ENCODE measurements at regions not wholly inside any gene's neighbourhood (a gene's known extent, or its start where the extent isn't known, plus 50 kb on each side); places are given as distances from the start of the nearest gene placed in this dataset.
"Not testable (repeated sequence)": the region's sequence is repeated elsewhere in the genome, so short reads cannot be mapped to it uniquely, and the experiment has no call there.

GRCh38 chr5:106633825-106634224, 1036.9 kb downstream of the EFNA5 start:
- H3K27ac ChIP-seq (ENCODE audit: low read depth in 1 of 2, low read length in 2 of 2): no peak overlapping the region
- no peak overlapping the region for H3K4me3 ChIP-seq (ENCODE audit: low read length in 2 of 2)
- ATAC-seq (ENCODE audit: low FRiP score) (no peak), DNase-seq (no peak)
- H3K4me1 ChIP-seq (ENCODE audit: control insufficient read depth in 1 of 2, insufficient read depth in 2 of 2, low read length in 2 of 2): no peaks in the 10 kb centered on the region
- intact Hi-C loops (cut with DNase I): no loop called here
- no peaks in the 10 kb centered on the region for H3K9me3 ChIP-seq (ENCODE audit: control insufficient read depth, low read length)
- H3K27me3 ChIP-seq (ENCODE audit: control insufficient read depth in 1 of 2, insufficient read depth in 2 of 2, low read length in 1 of 2): no peaks in the 10 kb centered on the region
- no peaks in the 10 kb centered on the region for H3K36me3 ChIP-seq (ENCODE audit: control insufficient read depth in 1 of 2, insufficient read depth in 2 of 2, low read length in 1 of 2)

GRCh38 chr5:106628456-106628855, 1042.3 kb downstream of the EFNA5 start:
- 97 to 99% methylated on average over 17 of the region's 17 CpGs for WGBS, 2 donors
- H3K27me3 ChIP-seq (ENCODE audit: control insufficient read depth in 1 of 2, insufficient read depth in 2 of 2, low read length in 1 of 2); DNase-seq; H3K4me1 ChIP-seq (ENCODE audit: control insufficient read depth in 1 of 2, insufficient read depth in 2 of 2, low read length in 2 of 2); H3K27ac ChIP-seq (ENCODE audit: low read depth in 1 of 2, low read length in 2 of 2); H3K36me3 ChIP-seq (ENCODE audit: control insufficient read depth in 1 of 2, insufficient read depth in 2 of 2, low read length in 1 of 2); H3K9me3 ChIP-seq (ENCODE audit: control insufficient read depth, low read length); intact Hi-C loops (cut with DNase I); H3K4me3 ChIP-seq (ENCODE audit: low read length in 2 of 2); ATAC-seq (ENCODE audit: low FRiP score): not testable (repeated sequence)

GRCh38 chr5:106610041-106610440, 1060.7 kb downstream of the EFNA5 start:
- Histone ChIP-seq H3K4me1 (ENCODE audit: control insufficient read depth in 1 of 2, insufficient read depth in 2 of 2, low read length in 2 of 2) (no peaks in the 10 kb centered on the region), H3K4me3 (ENCODE audit: low read length in 2 of 2) (no peak overlapping the region), H3K9me3 (ENCODE audit: control insufficient read depth, low read length) (no peaks in the 10 kb centered on the region), H3K27me3 (ENCODE audit: control insufficient read depth in 1 of 2, insufficient read depth in 2 of 2, low read length in 1 of 2) (no peaks in the 10 kb centered on the region), H3K36me3 (ENCODE audit: control insufficient read depth in 1 of 2, insufficient read depth in 2 of 2, low read length in 1 of 2) (no peaks in the 10 kb centered on the region), H3K27ac (ENCODE audit: low read depth in 1 of 2, low read length in 2 of 2) (no peak overlapping the region)
- WGBS, 2 donors: 84 to 87% methylated on average over 3 of the region's 3 CpGs
- intact Hi-C loops (cut with DNase I): no loop called here
- no peak for ATAC-seq (ENCODE audit: low FRiP score)
- DNase-seq: no peak

- Histone ChIP-seq H3K36me3 (ENCODE audit: control insufficient read depth in 1 of 2, insufficient read depth in 2 of 2, low read length in 1 of 2) (no peaks in the 10 kb centered on the region), H3K27ac (ENCODE audit: low read depth in 1 of 2, low read length in 2 of 2) (no peak overlapping the region), H3K4me1 (ENCODE audit: control insufficient read depth in 1 of 2, insufficient read depth in 2 of 2, low read length in 2 of 2) (no peaks in the 10 kb centered on the region), H3K27me3 (ENCODE audit: control insufficient read depth in 1 of 2, insufficient read depth in 2 of 2, low read length in 1 of 2) (no peaks in the 10 kb centered on the region), H3K4me3 (ENCODE audit: low read length in 2 of 2) (no peak overlapping the region), H3K9me3 (ENCODE audit: control insufficient read depth, low read length) (no peaks in the 10 kb centered on the region)
- no peak for ATAC-seq (ENCODE audit: low FRiP score)
- intact Hi-C loops (cut with DNase I): no loop called here
- no peak for DNase-seq
- 78 to 88% methylated on average over 6 of the region's 6 CpGs for WGBS, 2 donors
Observed at GRCh38 chr5:106601620-106602019, 1069.1 kb downstream of the EFNA5 start.

GRCh38 chr5:106600803-106601202, 1069.9 kb downstream of the EFNA5 start:
- 68 to 73% methylated on average over 1 of the region's 1 CpG for WGBS, 2 donors
- ATAC-seq (ENCODE audit: low FRiP score) (no peak), DNase-seq (no peak)
- no peaks in the 10 kb centered on the region for H3K27me3 ChIP-seq (ENCODE audit: control insufficient read depth in 1 of 2, insufficient read depth in 2 of 2, low read length in 1 of 2)
- no peak overlapping the region for H3K4me3 ChIP-seq (ENCODE audit: low read length in 2 of 2)
- no peaks in the 10 kb centered on the region for H3K9me3 ChIP-seq (ENCODE audit: control insufficient read depth, low read length)
- H3K36me3 ChIP-seq (ENCODE audit: control insufficient read depth in 1 of 2, insufficient read depth in 2 of 2, low read length in 1 of 2): no peaks in the 10 kb centered on the region
- H3K27ac ChIP-seq (ENCODE audit: low read depth in 1 of 2, low read length in 2 of 2): no peak overlapping the region
- intact Hi-C loops (cut with DNase I): no loop called here
- H3K4me1 ChIP-seq (ENCODE audit: control insufficient read depth in 1 of 2, insufficient read depth in 2 of 2, low read length in 2 of 2): no peaks in the 10 kb centered on the region

- no peak for ATAC-seq (ENCODE audit: low FRiP score)
- H3K27me3 ChIP-seq (ENCODE audit: control insufficient read depth in 1 of 2, insufficient read depth in 2 of 2, low read length in 1 of 2): no peaks in the 10 kb centered on the region
- H3K27ac ChIP-seq (ENCODE audit: low read depth in 1 of 2, low read length in 2 of 2): no peak overlapping the region
- no peaks in the 10 kb centered on the region for H3K4me1 ChIP-seq (ENCODE audit: control insufficient read depth in 1 of 2, insufficient read depth in 2 of 2, low read length in 2 of 2)
- H3K9me3 ChIP-seq (ENCODE audit: control insufficient read depth, low read length): no peaks in the 10 kb centered on the region
- H3K4me3 ChIP-seq (ENCODE audit: low read length in 2 of 2): no peak overlapping the region
- intact Hi-C loops (cut with DNase I): no loop called here
- 94 to 100% methylated on average over 2 of the region's 2 CpGs for WGBS, 2 donors
- DNase-seq: no peak
- H3K36me3 ChIP-seq (ENCODE audit: control insufficient read depth in 1 of 2, insufficient read depth in 2 of 2, low read length in 1 of 2): no peaks in the 10 kb centered on the region
Observed at GRCh38 chr5:106595864-106596263, 1074.9 kb downstream of the EFNA5 start.

DNA sequence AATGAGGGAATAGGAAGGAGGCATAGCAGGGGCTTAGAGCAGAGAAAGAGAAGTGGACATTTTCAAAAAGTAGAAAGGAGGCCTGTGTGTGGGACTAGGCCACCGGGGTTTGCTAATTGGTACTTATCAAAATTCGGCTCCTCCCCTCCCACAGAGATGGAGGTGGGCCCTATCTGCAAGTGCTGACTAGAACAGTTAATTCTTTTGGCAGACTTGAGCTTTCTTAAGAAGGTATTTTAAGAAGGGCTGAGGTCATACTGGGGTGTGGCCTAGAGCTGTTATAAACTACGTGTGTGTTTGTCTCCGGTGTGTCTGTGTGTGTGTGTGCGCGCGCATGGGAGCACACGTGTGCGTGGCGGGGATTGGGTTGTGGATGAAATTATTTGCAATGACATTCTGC, 1086.5 kb downstream of the EFNA5 start:
- Histone ChIP-seq H3K9me3 (ENCODE audit: control insufficient read depth, low read length) (no peaks in the 10 kb centered on the region), H3K27me3 (ENCODE audit: control insufficient read depth in 1 of 2, insufficient read depth in 2 of 2, low read length in 1 of 2) (no peaks in the 10 kb centered on the region), H3K4me3 (ENCODE audit: low read length in 2 of 2) (no peak overlapping the region), H3K36me3 (ENCODE audit: control insufficient read depth in 1 of 2, insufficient read depth in 2 of 2, low read length in 1 of 2) (no peaks in the 10 kb centered on the region), H3K4me1 (ENCODE audit: control insufficient read depth in 1 of 2, insufficient read depth in 2 of 2, low read length in 2 of 2) (no peaks in the 10 kb centered on the region), H3K27ac (ENCODE audit: low read depth in 1 of 2, low read length in 2 of 2) (no peak overlapping the region)
- no peak for DNase-seq
- WGBS, 2 donors: 56 to 61% methylated on average over 10 of the region's 10 CpGs
- no peak for ATAC-seq (ENCODE audit: low FRiP score)
- intact Hi-C loops (cut with DNase I): no loop called here

DNA sequence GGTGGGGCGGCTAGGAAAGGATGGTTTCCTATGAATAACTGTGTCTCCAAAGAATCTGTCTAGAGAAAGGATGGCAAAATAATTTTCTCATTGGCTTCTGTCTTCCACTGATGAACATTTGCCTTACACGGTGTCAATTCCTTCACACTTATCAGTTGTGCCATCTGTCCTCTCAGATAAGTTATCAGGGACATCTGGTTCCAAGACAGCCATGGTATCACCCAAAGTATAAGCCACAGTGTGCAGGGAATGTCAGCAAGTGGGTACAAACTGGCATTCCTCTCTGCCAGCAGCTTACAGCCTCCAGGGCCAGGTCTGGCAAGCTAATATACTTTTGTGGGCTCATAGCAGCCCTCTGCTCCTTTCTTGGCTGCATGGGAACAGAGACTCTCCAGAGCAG, 1092.0 kb downstream of the EFNA5 start:
- WGBS, 2 donors: 91 to 94% methylated on average over 2 of the region's 2 CpGs
- H3K27ac ChIP-seq (ENCODE audit: low read depth in 1 of 2, low read length in 2 of 2): no peak overlapping the region
- DNase-seq: no peak
- intact Hi-C loops (cut with DNase I): no loop called here
- no peaks in the 10 kb centered on the region for H3K36me3 ChIP-seq (ENCODE audit: control insufficient read depth in 1 of 2, insufficient read depth in 2 of 2, low read length in 1 of 2)
- no peak overlapping the region for H3K4me3 ChIP-seq (ENCODE audit: low read length in 2 of 2)
- H3K27me3 ChIP-seq (ENCODE audit: control insufficient read depth in 1 of 2, insufficient read depth in 2 of 2, low read length in 1 of 2): no peaks in the 10 kb centered on the region
- no peaks in the 10 kb centered on the region for H3K4me1 ChIP-seq (ENCODE audit: control insufficient read depth in 1 of 2, insufficient read depth in 2 of 2, low read length in 2 of 2)
- ATAC-seq (ENCODE audit: low FRiP score): no peak
- no peaks in the 10 kb centered on the region for H3K9me3 ChIP-seq (ENCODE audit: control insufficient read depth, low read length)

DNA sequence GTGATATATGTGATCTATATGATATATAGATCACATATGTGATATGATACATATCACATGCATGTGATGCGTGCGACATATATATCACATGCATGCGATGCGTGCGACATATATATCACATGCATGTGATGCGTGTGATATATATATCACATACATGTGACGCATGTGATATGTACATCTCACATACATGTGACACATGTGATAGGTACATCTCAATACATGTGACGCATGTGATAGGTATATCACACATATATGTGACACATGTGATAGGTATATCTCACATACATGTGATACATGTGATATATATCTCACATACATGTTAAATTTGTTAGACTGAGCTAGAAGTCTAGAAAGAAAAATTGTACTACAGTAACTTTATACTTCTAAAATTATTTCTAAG, 1095.9 kb downstream of the EFNA5 start:
- Histone ChIP-seq H3K9me3 (ENCODE audit: control insufficient read depth, low read length) (no peaks in the 10 kb centered on the region), H3K4me3 (ENCODE audit: low read length in 2 of 2) (no peak overlapping the region), H3K27ac (ENCODE audit: low read depth in 1 of 2, low read length in 2 of 2) (no peak overlapping the region), H3K36me3 (ENCODE audit: control insufficient read depth in 1 of 2, insufficient read depth in 2 of 2, low read length in 1 of 2) (no peaks in the 10 kb centered on the region), H3K4me1 (ENCODE audit: control insufficient read depth in 1 of 2, insufficient read depth in 2 of 2, low read length in 2 of 2) (no peaks in the 10 kb centered on the region), H3K27me3 (ENCODE audit: control insufficient read depth in 1 of 2, insufficient read depth in 2 of 2, low read length in 1 of 2) (no peaks in the 10 kb centered on the region)
- ATAC-seq (ENCODE audit: low FRiP score): no peak
- DNase-seq: no peak
- WGBS, 2 donors: 99% methylated on average over 8 of the region's 8 CpGs
- intact Hi-C loops (cut with DNase I): no loop called here

All from aorta (tissue), 5 donors.